NOMO-1 treated with dmso at 0.1 percent for 144 hours (cell line): ENCODE measurements at regions not wholly inside any gene's neighbourhood (a gene's known extent, or its start where the extent isn't known, plus 50 kb on each side); places are given as distances from the start of the nearest gene placed in this dataset.

Experiments used
- DNase-seq: peaks from one replicate; lab custom pipeline; 2025; ENCODE audit not compliant: unreplicated experiment; lab: John Stamatoyannopoulos, UW

GRCh38 chr2:234308073-234308812, 188.6 kb downstream of the ARL4C start:
- no peak for DNase-seq

- DNase-seq, result no peak
These were observed 189.4 kb downstream of the ARL4C start for GRCh38 chr2:234307322-234307961.

GRCh38 chr2:234306426-234307173, 190.3 kb downstream of the ARL4C start:
- no peak for DNase-seq

- no peak for DNase-seq
These were observed 191.0 kb downstream of the ARL4C start for GRCh38 chr2:234305846-234306245.

GRCh38 chr2:234304950-234305349, 191.9 kb downstream of the ARL4C start:
- DNase-seq, result no peak

- DNase-seq, result no peak
These were observed 194.3 kb downstream of the ARL4C start for GRCh38 chr2:234302664-234302991.

- no peak for DNase-seq
These were observed 195.7 kb downstream of the ARL4C start for GRCh38 chr2:234300932-234301823.

GRCh38 chr2:234300391-234300925, 196.4 kb downstream of the ARL4C start:
- no peak for DNase-seq

GRCh38 chr2:234298918-234299317, 198.0 kb downstream of the ARL4C start:
- DNase-seq, result no peak

- no peak for DNase-seq
These were observed 199.9 kb downstream of the ARL4C start for GRCh38 chr2:234296991-234297390.

- no peak for DNase-seq
These were observed 202.9 kb downstream of the ARL4C start for GRCh38 chr2:234293973-234294372.

GRCh38 chr2:234292962-234293243, 204.0 kb downstream of the ARL4C start:
- no peak for DNase-seq

GRCh38 chr2:234292205-234292961, 204.5 kb downstream of the ARL4C start:
- DNase-seq, result peak; percentile 72

- DNase-seq, result peak; percentile 56
These were observed 205.1 kb downstream of the ARL4C start for GRCh38 chr2:234291765-234292204.

- DNase-seq, result peak; percentile 72
These were observed 206.2 kb downstream of the ARL4C start for GRCh38 chr2:234290671-234291070.

- DNase-seq, result no peak
These were observed 206.9 kb downstream of the ARL4C start for GRCh38 chr2:234289834-234290590.

- DNase-seq, result peak; percentile 28
These were observed 207.9 kb downstream of the ARL4C start for GRCh38 chr2:234288974-234289455.

GRCh38 chr2:234287650-234288049, 209.2 kb downstream of the ARL4C start:
- no peak for DNase-seq

- no peak for DNase-seq
These were observed 209.9 kb downstream of the ARL4C start for GRCh38 chr2:234286956-234287355.
